ENCODE measurements at regions not wholly inside any gene's neighbourhood (a gene's known extent, or its start where the extent isn't known, plus 50 kb on each side); places are given as distances from the start of the nearest gene placed in this dataset.

DNA sequence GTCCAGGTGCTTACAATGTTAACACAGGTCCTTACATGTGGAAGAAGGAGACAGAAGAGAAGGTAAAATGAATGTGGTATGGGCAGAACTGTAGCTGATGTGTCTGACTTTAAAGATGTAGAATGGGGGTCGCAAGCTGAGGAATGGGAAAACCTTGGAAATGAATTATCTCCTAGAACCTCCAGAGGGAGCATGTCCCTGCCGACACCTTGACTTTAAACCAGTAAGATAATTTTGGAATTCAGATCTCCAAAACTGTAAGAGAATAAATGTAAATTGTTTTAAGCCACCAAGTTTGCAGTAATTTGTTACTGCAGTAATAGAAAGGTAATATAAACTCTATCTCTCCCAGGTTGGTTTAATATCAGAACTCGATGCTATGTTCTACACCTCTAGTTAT, 80.1 kb upstream of the ALG10 start:
- FAIRE-seq (no peak), DNase-seq (ENCODE audit: low read depth in 1 of 2, low spot score in 1 of 2) (no peak), ATAC-seq (no peak)
- H3K4me3 ChIP-seq: no peak overlapping the region
- no peak overlapping the region for H3K27ac ChIP-seq
- no peak overlapping the region for H3K4me2 ChIP-seq
- H3K4me1 ChIP-seq: no peaks in the 10 kb centered on the region
- ChIA-PET POLR2A (no interaction called here), CTCF (no interaction called here)
- no peaks in the 10 kb centered on the region for H3K9me3 ChIP-seq
- TF ChIP-seq JUN (IDR thresholded peaks at IDR 0.05) (no peak), HOXB5 (CRISPR knock-in tag; IDR thresholded peaks at IDR 0.05) (no peak), EHMT2 (IDR thresholded peaks at IDR 0.05; ENCODE audit: low read depth) (no peak), ZSCAN20 (CRISPR knock-in tag; IDR thresholded peaks at IDR 0.05) (no peak), CHD2 (IDR thresholded peaks at IDR 0.05; ENCODE audit: low read length, partially characterized antibody) (no peak), KDM5A (IDR thresholded peaks at IDR 0.05) (no peak), EP300 (IDR thresholded peaks at IDR 0.05) (no peak), FOSL2 (IDR thresholded peaks at IDR 0.05) (no peak), FOSL2 (CRISPR knock-in tag; IDR thresholded peaks at IDR 0.05) (no peak), FOSB (CRISPR knock-in tag; IDR thresholded peaks at IDR 0.05) (no peak), HDAC2 (IDR thresholded peaks at IDR 0.05) (no peak)
- TF ChIP-seq, protein P1, sequence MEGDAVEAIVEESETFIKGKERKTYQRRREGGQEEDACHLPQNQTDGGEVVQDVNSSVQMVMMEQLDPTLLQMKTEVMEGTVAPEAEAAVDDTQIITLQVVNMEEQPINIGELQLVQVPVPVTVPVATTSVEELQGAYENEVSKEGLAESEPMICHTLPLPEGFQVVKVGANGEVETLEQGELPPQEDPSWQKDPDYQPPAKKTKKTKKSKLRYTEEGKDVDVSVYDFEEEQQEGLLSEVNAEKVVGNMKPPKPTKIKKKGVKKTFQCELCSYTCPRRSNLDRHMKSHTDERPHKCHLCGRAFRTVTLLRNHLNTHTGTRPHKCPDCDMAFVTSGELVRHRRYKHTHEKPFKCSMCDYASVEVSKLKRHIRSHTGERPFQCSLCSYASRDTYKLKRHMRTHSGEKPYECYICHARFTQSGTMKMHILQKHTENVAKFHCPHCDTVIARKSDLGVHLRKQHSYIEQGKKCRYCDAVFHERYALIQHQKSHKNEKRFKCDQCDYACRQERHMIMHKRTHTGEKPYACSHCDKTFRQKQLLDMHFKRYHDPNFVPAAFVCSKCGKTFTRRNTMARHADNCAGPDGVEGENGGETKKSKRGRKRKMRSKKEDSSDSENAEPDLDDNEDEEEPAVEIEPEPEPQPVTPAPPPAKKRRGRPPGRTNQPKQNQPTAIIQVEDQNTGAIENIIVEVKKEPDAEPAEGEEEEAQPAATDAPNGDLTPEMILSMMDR (IDR thresholded peaks at IDR 0.05): no peak
- TF ChIP-seq, protein P2, sequence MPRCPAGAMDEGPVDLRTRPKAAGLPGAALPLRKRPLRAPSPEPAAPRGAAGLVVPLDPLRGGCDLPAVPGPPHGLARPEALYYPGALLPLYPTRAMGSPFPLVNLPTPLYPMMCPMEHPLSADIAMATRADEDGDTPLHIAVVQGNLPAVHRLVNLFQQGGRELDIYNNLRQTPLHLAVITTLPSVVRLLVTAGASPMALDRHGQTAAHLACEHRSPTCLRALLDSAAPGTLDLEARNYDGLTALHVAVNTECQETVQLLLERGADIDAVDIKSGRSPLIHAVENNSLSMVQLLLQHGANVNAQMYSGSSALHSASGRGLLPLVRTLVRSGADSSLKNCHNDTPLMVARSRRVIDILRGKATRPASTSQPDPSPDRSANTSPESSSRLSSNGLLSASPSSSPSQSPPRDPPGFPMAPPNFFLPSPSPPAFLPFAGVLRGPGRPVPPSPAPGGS (IDR thresholded peaks at IDR 0.05): no peak
- TF ChIP-seq, protein P3, sequence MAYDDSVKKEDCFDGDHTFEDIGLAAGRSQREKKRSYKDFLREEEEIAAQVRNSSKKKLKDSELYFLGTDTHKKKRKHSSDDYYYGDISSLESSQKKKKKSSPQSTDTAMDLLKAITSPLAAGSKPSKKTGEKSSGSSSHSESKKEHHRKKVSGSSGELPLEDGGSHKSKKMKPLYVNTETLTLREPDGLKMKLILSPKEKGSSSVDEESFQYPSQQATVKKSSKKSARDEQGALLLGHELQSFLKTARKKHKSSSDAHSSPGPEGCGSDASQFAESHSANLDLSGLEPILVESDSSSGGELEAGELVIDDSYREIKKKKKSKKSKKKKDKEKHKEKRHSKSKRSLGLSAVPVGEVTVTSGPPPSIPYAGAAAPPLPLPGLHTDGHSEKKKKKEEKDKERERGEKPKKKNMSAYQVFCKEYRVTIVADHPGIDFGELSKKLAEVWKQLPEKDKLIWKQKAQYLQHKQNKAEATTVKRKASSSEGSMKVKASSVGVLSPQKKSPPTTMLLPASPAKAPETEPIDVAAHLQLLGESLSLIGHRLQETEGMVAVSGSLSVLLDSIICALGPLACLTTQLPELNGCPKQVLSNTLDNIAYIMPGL (CRISPR knock-in tag; IDR thresholded peaks at IDR 0.05; ENCODE audit: borderline replicate concordance): no peak
- WGBS (ENCODE audit: missing lambda C conversion rate): 0% methylated on average over 3 of the region's 3 CpGs

DNA sequence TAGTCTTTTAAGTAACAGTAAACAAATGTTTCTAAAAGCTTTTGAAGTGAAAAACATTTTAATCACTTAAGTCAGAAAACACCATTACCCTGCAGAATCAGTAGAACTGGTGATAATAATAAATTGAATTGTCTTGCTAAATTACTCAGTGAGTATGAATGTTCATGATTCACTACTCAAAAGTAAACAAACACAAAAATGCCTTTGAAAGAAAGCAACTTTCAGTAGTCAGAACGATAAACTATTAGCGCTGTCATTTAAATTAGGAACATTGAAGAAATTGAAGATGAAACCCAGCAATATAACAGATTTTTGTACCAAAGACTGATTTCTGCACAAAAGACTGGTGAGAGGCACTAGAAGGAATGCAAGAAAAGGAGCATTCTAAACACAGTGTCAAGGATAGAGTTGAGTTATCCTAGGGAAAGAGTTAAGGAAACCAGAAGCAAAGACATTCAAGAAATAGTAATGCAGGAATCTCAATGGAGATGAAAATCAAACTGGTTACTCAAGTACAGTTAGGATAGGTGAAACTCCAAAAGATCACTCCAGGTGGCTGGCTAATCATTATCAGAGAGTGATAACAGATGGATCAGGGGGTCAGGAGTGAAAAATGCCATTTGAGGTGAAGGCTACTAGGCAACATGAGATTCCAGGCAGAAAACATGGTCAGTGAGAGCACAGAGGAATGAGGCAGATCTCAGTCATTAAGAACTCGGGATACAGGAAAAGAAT, 77.4 kb upstream of the ALG10 start:
- ATAC-seq (no peak), FAIRE-seq (no peak), DNase-seq (ENCODE audit: low read depth in 1 of 2, low spot score in 1 of 2) (no peak)
- ChIA-PET CTCF (no interaction called here), POLR2A (no interaction called here)
- Histone ChIP-seq H3K9me3 (no peaks in the 10 kb centered on the region), H3K4me3 (no peak overlapping the region), H3K27ac (no peak overlapping the region), H3K4me2 (no peak overlapping the region), H3K4me1 (no peaks in the 10 kb centered on the region)
- WGBS (ENCODE audit: missing lambda C conversion rate): 46% methylated on average over 3 of the region's 3 CpGs
- TF ChIP-seq, protein P4, sequence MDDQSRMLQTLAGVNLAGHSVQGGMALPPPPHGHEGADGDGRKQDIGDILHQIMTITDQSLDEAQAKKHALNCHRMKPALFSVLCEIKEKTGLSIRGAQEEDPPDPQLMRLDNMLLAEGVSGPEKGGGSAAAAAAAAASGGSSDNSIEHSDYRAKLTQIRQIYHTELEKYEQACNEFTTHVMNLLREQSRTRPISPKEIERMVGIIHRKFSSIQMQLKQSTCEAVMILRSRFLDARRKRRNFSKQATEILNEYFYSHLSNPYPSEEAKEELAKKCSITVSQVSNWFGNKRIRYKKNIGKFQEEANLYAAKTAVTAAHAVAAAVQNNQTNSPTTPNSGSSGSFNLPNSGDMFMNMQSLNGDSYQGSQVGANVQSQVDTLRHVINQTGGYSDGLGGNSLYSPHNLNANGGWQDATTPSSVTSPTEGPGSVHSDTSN (IDR thresholded peaks at IDR 0.05): no peak
- TF ChIP-seq RNF2 (IDR thresholded peaks at IDR 0.05; ENCODE audit: borderline replicate concordance, low read depth) (no peak), JUNB (IDR thresholded peaks at IDR 0.05) (no peak)

DNA sequence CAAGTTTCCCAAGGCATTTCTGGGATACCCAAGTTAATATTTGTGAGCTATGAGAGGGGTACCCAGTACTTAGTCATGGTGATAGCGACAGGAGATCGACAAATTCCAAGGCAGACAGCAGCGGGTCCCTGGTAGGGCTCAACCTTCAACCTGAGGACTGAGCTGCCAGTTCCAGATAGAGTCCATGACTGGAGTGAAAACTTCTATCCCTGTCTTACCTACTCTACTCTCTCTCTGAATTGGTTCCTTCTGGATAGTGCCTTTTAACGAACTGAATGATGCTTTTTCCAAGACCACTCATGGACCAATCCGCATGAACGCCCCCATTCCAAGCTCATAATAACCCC, 76.9 kb upstream of the ALG10 start:
- WGBS (ENCODE audit: missing lambda C conversion rate): 27% methylated on average over 6 of the region's 6 CpGs
- no peak for FAIRE-seq
- CTCF ChIA-PET: no interaction called here
- TF ChIP-seq, protein P5, sequence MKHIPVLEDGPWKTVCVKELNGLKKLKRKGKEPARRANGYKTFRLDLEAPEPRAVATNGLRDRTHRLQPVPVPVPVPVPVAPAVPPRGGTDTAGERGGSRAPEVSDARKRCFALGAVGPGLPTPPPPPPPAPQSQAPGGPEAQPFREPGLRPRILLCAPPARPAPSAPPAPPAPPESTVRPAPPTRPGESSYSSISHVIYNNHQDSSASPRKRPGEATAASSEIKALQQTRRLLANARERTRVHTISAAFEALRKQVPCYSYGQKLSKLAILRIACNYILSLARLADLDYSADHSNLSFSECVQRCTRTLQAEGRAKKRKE (CRISPR knock-in tag; IDR thresholded peaks at IDR 0.05; ENCODE audit: low read depth): no peak
- TF ChIP-seq RCOR1 (IDR thresholded peaks at IDR 0.05; ENCODE audit: low read depth, low read length): no peak
- no peak for TF ChIP-seq PHF8 (IDR thresholded peaks at IDR 0.05; ENCODE audit: borderline replicate concordance, low read depth)
- TF ChIP-seq TFCP2L1 (CRISPR knock-in tag; IDR thresholded peaks at IDR 0.05): no peak
- no peak for TF ChIP-seq POLR2AphosphoS2 (conservative IDR thresholded peaks at IDR 0.05; ENCODE audit: low read length)
- no peak for TF ChIP-seq KDM5A (IDR thresholded peaks at IDR 0.05)
- TF ChIP-seq, protein P2 (IDR thresholded peaks at IDR 0.05): no peak
- no peak for TF ChIP-seq HOXB13 (CRISPR knock-in tag; IDR thresholded peaks at IDR 0.05; ENCODE audit: low read depth)
- no peak for TF ChIP-seq HOXB5 (CRISPR knock-in tag; IDR thresholded peaks at IDR 0.05)

More for the DNA sequence above, 76.9 kb upstream of the ALG10 start:
- POLR2A ChIA-PET: no interaction called here
- H3K27ac ChIP-seq: no peak overlapping the region
- no peak overlapping the region for H3K4me3 ChIP-seq
- no peaks in the 10 kb centered on the region for H3K9me3 ChIP-seq
- no peak for ATAC-seq
- DNase-seq (ENCODE audit: low read depth in 1 of 2, low spot score in 1 of 2): no peak
- H3K4me1 ChIP-seq: no peaks in the 10 kb centered on the region
- H3K4me2 ChIP-seq: no peak overlapping the region
